K562 (cell line): ENCODE measurements at regions not wholly inside any gene's neighbourhood (a gene's known extent, or its start where the extent isn't known, plus 50 kb on each side); places are given as distances from the start of the nearest gene placed in this dataset.

Experiments used
- CBFB ChIP-seq: sonication (generic); formaldehyde crosslinking; IDR thresholded peaks from 2 replicates; pipeline ENCODE4 v1.4.0; 2020; ENCODE audit warnings: mild to moderate bottlenecking, missing genetic modification reagents
- SP1 ChIP-seq: sonication (generic); formaldehyde crosslinking; IDR thresholded peaks from 2 replicates; pipeline ENCODE4 v1.8.1; 2022; ENCODE audit warnings: mild to moderate bottlenecking, missing genetic modification reagents
- TAF15 ChIP-seq: fragments of 200-400 bp; formaldehyde crosslinking; IDR thresholded peaks from 2 replicates; pipeline ENCODE4 v1.6.1; 2017; ENCODE audit warnings: mild to moderate bottlenecking, low read depth, low read length, moderate library complexity
- ZKSCAN3 ChIP-seq: fragments of 250-450 bp; sonication (Bioruptor Pico); IDR thresholded peaks from 2 replicates; pipeline ENCODE4 v1.4.0; 2020
- ZNF696 ChIP-seq: fragments of 250-450 bp; sonication (Bioruptor Pico); conservative IDR thresholded peaks from 2 replicates; pipeline ENCODE4 v1.4.0; 2020; ENCODE audit warnings: mild to moderate bottlenecking, moderate library complexity
- ZNF699 ChIP-seq: fragments of 250-450 bp; sonication (Bioruptor Pico); IDR thresholded peaks from 2 replicates; pipeline ENCODE4 v1.8.0; 2021; ENCODE audit warnings: mild to moderate bottlenecking, moderate library complexity; ENCODE audit not compliant: insufficient replicate concordance
- TF ChIP-seq, protein P1 (sequence below): fragments of 450-650 bp; IDR thresholded peaks from 2 replicates; pipeline ENCODE4 v1.6.1; 2017; ENCODE audit warnings: antibody characterized with exemption, mild to moderate bottlenecking
- TF ChIP-seq, protein P2 (sequence below): sonication (generic); formaldehyde crosslinking; IDR thresholded peaks from 2 replicates; pipeline ENCODE4 v1.4.0; 2020; ENCODE audit warnings: mild to moderate bottlenecking, missing genetic modification reagents

DNA sequence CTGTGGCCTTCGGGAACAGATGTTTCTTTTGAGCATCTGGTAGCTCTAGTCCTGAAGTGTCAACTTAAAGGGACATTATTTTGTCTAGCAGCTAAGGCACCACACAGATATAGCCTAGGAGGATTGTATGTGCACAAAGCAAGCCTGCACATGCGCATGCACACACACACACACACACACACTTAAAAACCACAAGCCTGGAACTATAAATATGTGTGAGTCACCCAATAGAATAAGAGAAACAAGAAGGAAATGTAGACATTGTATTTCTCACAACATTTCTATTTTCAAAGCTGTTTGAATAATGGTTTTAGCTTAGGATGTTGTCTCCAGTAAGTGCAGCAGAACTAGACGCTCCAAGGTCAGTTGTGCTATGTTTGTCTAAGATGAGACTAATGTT is 516.5 kb downstream of the SUCLA2 start (continued):
- TF ChIP-seq, protein P1, sequence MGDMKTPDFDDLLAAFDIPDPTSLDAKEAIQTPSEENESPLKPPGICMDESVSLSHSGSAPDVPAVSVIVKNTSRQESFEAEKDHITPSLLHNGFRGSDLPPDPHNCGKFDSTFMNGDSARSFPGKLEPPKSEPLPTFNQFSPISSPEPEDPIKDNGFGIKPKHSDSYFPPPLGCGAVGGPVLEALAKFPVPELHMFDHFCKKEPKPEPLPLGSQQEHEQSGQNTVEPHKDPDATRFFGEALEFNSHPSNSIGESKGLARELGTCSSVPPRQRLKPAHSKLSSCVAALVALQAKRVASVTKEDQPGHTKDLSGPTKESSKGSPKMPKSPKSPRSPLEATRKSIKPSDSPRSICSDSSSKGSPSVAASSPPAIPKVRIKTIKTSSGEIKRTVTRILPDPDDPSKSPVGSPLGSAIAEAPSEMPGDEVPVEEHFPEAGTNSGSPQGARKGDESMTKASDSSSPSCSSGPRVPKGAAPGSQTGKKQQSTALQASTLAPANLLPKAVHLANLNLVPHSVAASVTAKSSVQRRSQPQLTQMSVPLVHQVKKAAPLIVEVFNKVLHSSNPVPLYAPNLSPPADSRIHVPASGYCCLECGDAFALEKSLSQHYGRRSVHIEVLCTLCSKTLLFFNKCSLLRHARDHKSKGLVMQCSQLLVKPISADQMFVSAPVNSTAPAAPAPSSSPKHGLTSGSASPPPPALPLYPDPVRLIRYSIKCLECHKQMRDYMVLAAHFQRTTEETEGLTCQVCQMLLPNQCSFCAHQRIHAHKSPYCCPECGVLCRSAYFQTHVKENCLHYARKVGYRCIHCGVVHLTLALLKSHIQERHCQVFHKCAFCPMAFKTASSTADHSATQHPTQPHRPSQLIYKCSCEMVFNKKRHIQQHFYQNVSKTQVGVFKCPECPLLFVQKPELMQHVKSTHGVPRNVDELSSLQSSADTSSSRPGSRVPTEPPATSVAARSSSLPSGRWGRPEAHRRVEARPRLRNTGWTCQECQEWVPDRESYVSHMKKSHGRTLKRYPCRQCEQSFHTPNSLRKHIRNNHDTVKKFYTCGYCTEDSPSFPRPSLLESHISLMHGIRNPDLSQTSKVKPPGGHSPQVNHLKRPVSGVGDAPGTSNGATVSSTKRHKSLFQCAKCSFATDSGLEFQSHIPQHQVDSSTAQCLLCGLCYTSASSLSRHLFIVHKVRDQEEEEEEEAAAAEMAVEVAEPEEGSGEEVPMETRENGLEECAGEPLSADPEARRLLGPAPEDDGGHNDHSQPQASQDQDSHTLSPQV = no peak
- TF ChIP-seq, protein P2, sequence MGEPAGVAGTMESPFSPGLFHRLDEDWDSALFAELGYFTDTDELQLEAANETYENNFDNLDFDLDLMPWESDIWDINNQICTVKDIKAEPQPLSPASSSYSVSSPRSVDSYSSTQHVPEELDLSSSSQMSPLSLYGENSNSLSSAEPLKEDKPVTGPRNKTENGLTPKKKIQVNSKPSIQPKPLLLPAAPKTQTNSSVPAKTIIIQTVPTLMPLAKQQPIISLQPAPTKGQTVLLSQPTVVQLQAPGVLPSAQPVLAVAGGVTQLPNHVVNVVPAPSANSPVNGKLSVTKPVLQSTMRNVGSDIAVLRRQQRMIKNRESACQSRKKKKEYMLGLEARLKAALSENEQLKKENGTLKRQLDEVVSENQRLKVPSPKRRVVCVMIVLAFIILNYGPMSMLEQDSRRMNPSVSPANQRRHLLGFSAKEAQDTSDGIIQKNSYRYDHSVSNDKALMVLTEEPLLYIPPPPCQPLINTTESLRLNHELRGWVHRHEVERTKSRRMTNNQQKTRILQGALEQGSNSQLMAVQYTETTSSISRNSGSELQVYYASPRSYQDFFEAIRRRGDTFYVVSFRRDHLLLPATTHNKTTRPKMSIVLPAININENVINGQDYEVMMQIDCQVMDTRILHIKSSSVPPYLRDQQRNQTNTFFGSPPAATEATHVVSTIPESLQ (CRISPR knock-in tag) = no peak
- TF ChIP-seq ZNF696 (CRISPR knock-in tag) (no peak), CBFB (CRISPR knock-in tag) (no peak), TAF15 (no peak), ZKSCAN3 (CRISPR knock-in tag) (no peak), ZNF699 (CRISPR knock-in tag) (no peak), SP1 (no peak)
